Brain microvascular endothelial cell (primary cell): ENCODE measurements at regions not wholly inside any gene's neighbourhood (a gene's known extent, or its start where the extent isn't known, plus 50 kb on each side); places are given as distances from the start of the nearest gene placed in this dataset.

ENCODE experiments used
- DNase-seq: peaks from one replicate; pipeline ENCODE4 v3.0.0-alpha.2; 2020
- H3K27ac ChIP-seq: fragments of 250-450 bp; sonication (Bioruptor Pico); 2 replicates; pipeline ENCODE4 v1.5.1; 2020; ENCODE audit warnings: mild to moderate bottlenecking, moderate library complexity
- H3K27me3 ChIP-seq: fragments of 250-450 bp; sonication (Bioruptor Pico); replicated peaks from 2 replicates; pipeline ENCODE4 v1.5.1; 2020; ENCODE audit warnings: mild to moderate bottlenecking
- H3K36me3 ChIP-seq: fragments of 250-450 bp; sonication (Bioruptor Pico); replicated peaks from 2 replicates; pipeline ENCODE4 v1.5.1; 2020; ENCODE audit warnings: mild to moderate bottlenecking
- H3K4me3 ChIP-seq: 2 replicates; pipeline ENCODE4 v1.5.1; 2011; ENCODE audit warnings: low read depth, mild to moderate bottlenecking, control low read depth, low read length, moderate library complexity
- CTCF ChIP-seq: IDR thresholded peaks from 2 replicates; pipeline ENCODE4 v1.5.1; 2011; ENCODE audit warnings: low read depth, mild to moderate bottlenecking, moderate library complexity, low read length, control low read depth, inconsistent platforms; ENCODE audit errors: missing control alignments
- in situ Hi-C: cut with HindIII; loops from 2 replicates; pipeline ENCODE4 v1.10.0; 2017; ENCODE audit warnings: low sequenced_read_pairs, low pct_ligation_motif_present

- DNase-seq: no peak
- in situ Hi-C loops: no loop called here
- no peak overlapping the region for H3K27ac ChIP-seq
- H3K4me3 ChIP-seq: no peak overlapping the region
- no peak for TF ChIP-seq CTCF
- H3K36me3 ChIP-seq: no peaks in the 10 kb centered on the region
- H3K27me3 ChIP-seq: no peaks in the 10 kb centered on the region
Measured at GRCh38 chr3:73270839-73271483, 209.5 kb downstream of the EBLN2 start.

GRCh38 chr3:73273341-73273740, 211.9 kb downstream of the EBLN2 start:
- no peaks in the 10 kb centered on the region for H3K27me3 ChIP-seq
- H3K27ac ChIP-seq: no peak overlapping the region
- TF ChIP-seq CTCF: no peak
- DNase-seq: no peak
- in situ Hi-C loops: no loop called here
- H3K36me3 ChIP-seq: no peaks in the 10 kb centered on the region
- no peak overlapping the region for H3K4me3 ChIP-seq

- Histone ChIP-seq H3K4me3 (no peak overlapping the region), H3K27ac (no peak overlapping the region), H3K36me3 (no peaks in the 10 kb centered on the region), H3K27me3 (no peaks in the 10 kb centered on the region)
- no peak for DNase-seq
- in situ Hi-C loops: no loop called here
- no peak for TF ChIP-seq CTCF
Measured at GRCh38 chr3:73280746-73281145, 219.3 kb downstream of the EBLN2 start.

- in situ Hi-C loops: no loop called here
- no peak for DNase-seq
- Histone ChIP-seq H3K36me3 (no peaks in the 10 kb centered on the region), H3K4me3 (no peak overlapping the region), H3K27me3 (no peaks in the 10 kb centered on the region), H3K27ac (no peak overlapping the region)
- no peak for TF ChIP-seq CTCF
Measured at GRCh38 chr3:73284472-73284871, 223.0 kb downstream of the EBLN2 start.

GRCh38 chr3:73291541-73291940, 230.1 kb downstream of the EBLN2 start:
- Histone ChIP-seq H3K27ac (no peak overlapping the region), H3K4me3 (no peak overlapping the region), H3K27me3 (no peaks in the 10 kb centered on the region), H3K36me3 (no peaks in the 10 kb centered on the region)
- in situ Hi-C loops: no loop called here
- no peak for DNase-seq
- no peak for TF ChIP-seq CTCF

GRCh38 chr3:73292220-73292619, 230.8 kb downstream of the EBLN2 start:
- in situ Hi-C loops: no loop called here
- no peak for TF ChIP-seq CTCF
- no peak overlapping the region for H3K4me3 ChIP-seq
- DNase-seq: no peak
- H3K36me3 ChIP-seq: no peaks in the 10 kb centered on the region
- no peak overlapping the region for H3K27ac ChIP-seq
- H3K27me3 ChIP-seq: no peaks in the 10 kb centered on the region
